ENCODE measurements at regions not wholly inside any gene's neighbourhood (a gene's known extent, or its start where the extent isn't known, plus 50 kb on each side); places are given as distances from the start of the nearest gene placed in this dataset.
"Not testable (repeated sequence)": the region's sequence is repeated elsewhere in the genome, so short reads cannot be mapped to it uniquely, and the experiment has no call there.

GRCh38 chr4:147160908-147161513 lies 215.3 kb upstream of the TTC29 start:
- DNase-seq (ENCODE audit: low read depth) = no peak

- DNase-seq (ENCODE audit: low read depth) = peak; percentile 28
These were observed 217.6 kb upstream of the TTC29 start for GRCh38 chr4:147163311-147163710.

DNA sequence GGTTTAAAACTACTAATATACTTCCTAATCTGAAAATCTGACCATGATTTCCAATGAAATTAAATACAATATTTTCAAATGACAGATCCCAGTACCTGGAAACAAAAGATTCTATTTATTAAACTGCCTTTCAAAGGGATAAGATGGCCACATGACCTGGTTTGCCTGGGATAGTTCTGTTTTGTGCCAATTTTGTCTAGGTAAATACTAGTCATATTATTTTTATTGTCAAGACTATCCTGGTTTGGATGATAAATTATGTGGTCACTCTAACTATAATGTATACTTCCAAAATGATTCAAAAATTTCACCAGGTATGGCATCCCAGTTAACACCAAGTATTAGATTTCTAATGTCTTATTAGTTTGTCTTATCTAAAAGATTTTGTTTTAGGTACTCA lies 222.5 kb upstream of the TTC29 start:
- not testable (repeated sequence) for DNase-seq (ENCODE audit: low read depth)

DNA sequence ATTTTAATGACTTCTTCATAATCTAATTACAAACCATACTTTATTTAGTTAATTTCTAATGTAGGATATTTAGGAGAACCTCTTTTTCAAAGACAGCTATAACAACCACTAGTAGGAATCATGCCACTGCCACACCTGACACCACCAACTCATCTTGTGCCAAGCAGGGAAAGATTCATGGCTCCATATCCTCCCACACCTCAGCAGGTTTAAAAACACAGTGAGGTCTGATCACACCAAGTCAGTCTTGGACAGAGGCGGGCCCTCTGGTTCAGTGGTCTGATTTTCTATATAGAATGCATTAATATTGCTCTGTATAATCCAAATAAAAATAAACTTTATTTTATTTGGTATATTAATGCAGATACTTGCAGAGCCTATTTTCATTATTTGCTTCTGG lies 227.7 kb upstream of the TTC29 start:
- DNase-seq (ENCODE audit: low read depth) = no peak

DNA sequence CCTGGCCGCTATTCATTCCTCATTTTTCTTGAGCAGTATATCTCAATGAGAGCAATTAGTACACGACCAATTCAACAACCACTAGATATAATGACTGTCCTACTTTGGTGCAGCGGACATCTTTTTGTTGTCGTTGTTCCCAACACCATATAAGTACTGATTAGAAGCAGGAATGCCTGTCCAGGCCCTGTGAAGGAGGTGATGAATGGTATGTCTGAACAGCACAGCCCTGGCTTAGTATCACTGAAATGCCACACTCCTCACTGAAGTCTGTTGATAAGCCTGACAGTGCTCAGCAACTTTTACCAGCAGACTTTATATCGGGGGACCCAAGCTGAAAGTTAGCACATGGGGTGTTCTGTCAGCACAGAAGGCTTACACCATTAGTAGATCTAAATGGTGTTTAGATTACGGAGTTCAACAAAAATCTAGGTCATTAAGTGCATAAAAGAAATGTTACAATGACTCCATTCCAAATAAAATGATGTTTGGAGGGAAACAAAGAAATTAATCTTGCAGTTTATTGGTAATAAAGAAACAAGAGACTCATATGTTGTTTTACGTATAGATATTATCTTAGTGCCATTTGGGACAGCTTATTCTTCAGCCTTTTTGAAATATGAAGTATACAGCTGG lies 228.3 kb upstream of the TTC29 start:
- DNase-seq (ENCODE audit: low read depth) = no peak

GRCh38 chr4:147174591-147174990 lies 228.9 kb upstream of the TTC29 start:
- DNase-seq (ENCODE audit: low read depth) = peak; percentile 14

DNA sequence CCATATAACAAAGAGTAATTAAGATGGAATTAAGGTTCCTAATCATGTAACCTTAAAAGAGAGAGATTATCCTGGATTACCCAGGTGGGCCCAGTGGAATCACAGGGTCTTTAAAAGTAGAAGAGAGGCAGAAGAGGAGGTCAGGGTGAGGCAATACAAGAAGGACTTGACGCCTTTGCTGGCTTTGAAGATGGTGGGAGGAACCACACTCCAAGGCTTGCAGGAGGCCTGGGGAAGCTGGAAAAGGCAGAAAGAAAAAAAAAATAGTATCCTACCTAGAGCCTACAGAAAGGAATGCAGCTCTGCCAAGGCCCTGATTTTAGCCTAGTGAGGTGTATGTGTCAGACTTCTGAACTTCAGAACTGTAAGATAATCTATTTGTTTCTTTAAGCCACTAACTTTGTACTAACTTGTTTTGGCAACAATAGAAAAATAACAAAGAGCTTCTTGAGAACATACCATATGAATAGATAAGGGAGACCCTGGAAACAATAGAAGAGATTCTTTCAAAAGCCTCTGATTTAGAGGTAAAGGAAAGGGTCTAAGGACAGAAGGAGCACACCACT lies 229.9 kb upstream of the TTC29 start:
- DNase-seq (ENCODE audit: low read depth) = no peak

- DNase-seq (ENCODE audit: low read depth) = no peak
These were observed 236.4 kb upstream of the TTC29 start for GRCh38 chr4:147182041-147182440.

- DNase-seq (ENCODE audit: low read depth) = no peak
These were observed 247.0 kb upstream of the TTC29 start for GRCh38 chr4:147192679-147193078.

DNA sequence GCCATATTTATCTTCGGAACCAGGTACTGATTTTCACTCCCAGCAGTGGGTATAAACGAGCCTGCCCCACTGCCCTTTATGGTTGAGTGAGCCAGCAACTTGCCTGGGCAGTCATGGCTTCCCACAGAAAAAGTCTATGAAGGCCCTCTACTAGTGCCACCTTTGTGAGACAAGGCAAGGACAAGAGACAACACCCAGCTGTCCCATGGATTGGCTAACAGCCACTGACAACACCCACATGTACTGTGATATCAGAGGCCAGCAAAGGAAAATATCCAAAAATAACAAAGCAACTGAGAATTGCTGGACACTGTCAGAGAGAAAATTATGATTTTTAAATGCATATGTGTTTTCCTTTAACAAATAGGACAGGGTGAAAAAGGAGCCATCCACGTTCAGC lies 248.4 kb upstream of the TTC29 start:
- DNase-seq (ENCODE audit: low read depth) = no peak

GRCh38 chr4:147194604-147195003 lies 248.9 kb upstream of the TTC29 start:
- DNase-seq (ENCODE audit: low read depth) = no peak

DNA sequence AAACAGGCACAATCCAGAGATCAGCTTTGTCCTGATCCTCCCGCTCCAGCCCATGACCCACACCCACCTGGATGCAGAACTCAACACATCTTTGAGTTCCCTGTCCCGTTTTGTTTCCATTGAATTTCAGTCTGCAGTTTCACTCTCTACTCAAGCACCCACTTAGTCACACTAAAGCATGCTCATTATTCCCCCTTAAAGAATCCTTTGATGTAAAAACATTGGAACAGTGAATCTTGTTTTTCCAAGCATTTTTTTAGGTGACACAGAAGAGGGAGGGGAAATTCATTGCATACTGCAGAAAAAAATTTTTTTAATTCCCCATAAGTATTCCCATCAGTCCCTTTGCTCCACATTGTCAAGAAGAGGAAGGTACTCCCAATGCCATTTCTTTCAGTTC lies 249.7 kb upstream of the TTC29 start:
- DNase-seq (ENCODE audit: low read depth) = no peak

DNA sequence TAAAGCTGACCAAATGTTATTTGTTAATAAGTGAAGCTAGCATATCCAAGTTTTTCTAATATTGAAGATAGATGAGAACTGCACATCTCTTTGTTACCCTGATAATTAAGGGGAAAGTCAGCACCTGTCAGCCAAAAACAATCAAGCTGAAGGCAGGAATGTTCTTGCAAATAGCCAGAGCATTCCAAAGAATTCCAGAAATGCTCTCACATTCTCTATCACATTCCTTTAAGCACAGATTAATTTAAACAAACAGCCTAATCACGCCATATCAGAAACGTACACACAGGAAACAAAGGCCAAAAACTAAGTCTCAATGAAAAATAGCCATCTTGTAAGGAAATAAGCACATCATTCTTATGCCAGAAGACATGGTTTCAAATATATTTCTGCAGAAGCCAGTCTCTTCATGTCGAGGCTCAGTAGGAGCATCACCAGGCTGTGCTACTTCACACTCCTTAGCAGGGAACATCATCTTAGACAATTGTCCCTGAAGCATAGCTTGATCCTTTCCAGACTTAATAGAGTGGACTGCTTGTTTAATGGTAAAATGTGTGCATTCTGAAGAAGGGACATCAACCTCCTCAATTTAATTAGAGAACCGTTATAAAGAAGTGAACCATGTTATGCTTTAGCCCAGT lies 252.9 kb upstream of the TTC29 start:
- no peak for DNase-seq (ENCODE audit: low read depth)

DNA sequence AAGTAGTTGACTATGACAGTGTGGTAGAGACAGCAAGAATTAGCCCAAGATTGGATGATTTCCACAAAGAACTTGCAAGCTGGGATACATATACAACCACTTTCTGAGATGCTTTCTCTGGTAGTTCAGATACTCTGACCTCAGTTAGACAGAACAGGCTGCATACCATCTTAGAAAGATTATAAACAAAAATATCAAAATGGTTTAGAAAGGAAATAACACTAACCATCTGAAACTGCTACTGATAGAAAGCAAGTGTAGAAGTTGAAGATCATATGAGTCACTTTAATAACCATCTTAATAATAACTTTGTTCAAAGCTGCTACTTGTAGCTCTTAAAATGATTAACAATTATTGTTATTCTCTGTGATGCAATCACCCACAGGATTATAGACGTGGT lies 255.4 kb upstream of the TTC29 start:
- DNase-seq (ENCODE audit: low read depth) = no peak

DNA sequence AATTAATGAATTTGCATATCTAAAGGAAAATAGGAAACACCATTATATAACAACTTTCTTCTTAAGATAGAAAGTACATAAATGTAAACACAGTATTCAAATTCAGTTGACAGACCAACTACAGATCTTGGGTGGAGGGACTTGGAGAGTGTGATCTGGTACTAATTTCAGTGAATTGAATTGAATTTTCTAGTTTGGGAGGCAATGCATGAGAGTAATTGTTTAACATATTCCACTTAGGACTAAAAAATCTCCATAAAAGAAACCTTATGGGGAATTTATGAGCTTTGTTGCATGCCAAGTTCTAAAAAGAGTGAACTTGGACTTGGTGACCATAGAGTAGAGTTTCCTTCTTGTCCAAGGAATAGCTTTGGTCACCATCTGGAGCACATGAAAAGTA lies 261.1 kb upstream of the TTC29 start:
- no peak for DNase-seq (ENCODE audit: low read depth)

DNA sequence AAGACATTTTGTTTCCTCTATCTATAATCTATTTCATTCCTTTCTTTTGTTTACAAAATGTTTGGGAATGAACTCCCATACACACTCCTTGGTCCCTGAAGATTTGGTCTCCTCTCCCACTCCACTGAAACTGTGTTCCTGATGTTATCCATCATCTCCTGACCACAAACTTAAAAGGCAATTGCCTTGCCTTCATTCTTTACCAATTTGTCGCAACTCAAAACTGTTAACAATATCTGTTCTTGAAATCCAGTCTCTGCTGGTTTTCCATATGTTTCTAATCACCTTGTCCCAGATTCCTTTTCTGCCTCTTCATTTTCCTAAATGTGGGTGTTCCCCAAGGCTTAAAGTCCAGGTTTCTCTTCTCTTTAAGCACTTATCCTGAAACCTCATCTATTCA lies 262.2 kb upstream of the TTC29 start:
- no peak for DNase-seq (ENCODE audit: low read depth)

GRCh38 chr4:147217655-147218054 lies 263.2 kb upstream of the EDNRA start:
- no peak for DNase-seq (ENCODE audit: low read depth)

GRCh38 chr4:147219145-147219544 lies 261.8 kb upstream of the EDNRA start:
- no peak for DNase-seq (ENCODE audit: low read depth)

GRCh38 chr4:147220833-147221232 lies 260.1 kb upstream of the EDNRA start:
- DNase-seq (ENCODE audit: low read depth) = no peak

GRCh38 chr4:147222906-147223305 lies 258.0 kb upstream of the EDNRA start:
- no peak for DNase-seq (ENCODE audit: low read depth)

GRCh38 chr4:147223576-147223975 lies 257.3 kb upstream of the EDNRA start:
- DNase-seq (ENCODE audit: low read depth) = no peak

GRCh38 chr4:147236806-147237205 lies 244.1 kb upstream of the EDNRA start:
- no peak for DNase-seq (ENCODE audit: low read depth)

- no peak for DNase-seq (ENCODE audit: low read depth)
These were observed 236.1 kb upstream of the EDNRA start for GRCh38 chr4:147244786-147245185.
